H1 (cell line): ENCODE measurements at regions not wholly inside any gene's neighbourhood (a gene's known extent, or its start where the extent isn't known, plus 50 kb on each side); places are given as distances from the start of the nearest gene placed in this dataset.

Source experiments
- CTCF ChIA-PET: fragments of 300-600 bp; sonication (Branson Sonifier 250); formaldehyde crosslinking; loops from one replicate; lab custom pipeline; 2021; ENCODE audit not compliant: partially characterized antibody; lab: Charles Lee
- POLR2A ChIA-PET: fragments of 300-600 bp; sonication (Branson Sonifier 250); formaldehyde crosslinking; loops from one replicate; lab custom pipeline; 2021; ENCODE audit warnings: inconsistent platforms; ENCODE audit not compliant: partially characterized antibody; lab: Charles Lee
- DNase-seq, 2 experiments: peaks; one replicate each; pipeline versions ENCODE4 v3.0.0 to v3.0.0-alpha.2; 2010 to 2022; ENCODE audit warnings: low spot score in 2 of 2, low read depth in 1 of 2, mixed read lengths in 1 of 2
- FAIRE-seq: peaks from 2 replicates; lab custom pipeline; 2011; peaks lifted over from hg19 to GRCh38; lab: Jason Lieb, UNC
- H2AFZ ChIP-seq: 2 replicates; pipeline ENCODE4 v1.8.1; 2012; ENCODE audit warnings: low read length, inconsistent platforms
- H2AK5ac ChIP-seq: 2 replicates; pipeline ENCODE4 v1.6.1; 2013; ENCODE audit warnings: low read depth, low read length
- H2BK120ac ChIP-seq: replicated peaks from 2 replicates; pipeline ENCODE3; 2013; ENCODE audit warnings: low read depth, low read length, inconsistent platforms
- H2BK12ac ChIP-seq: 2 replicates; pipeline ENCODE4 v1.6.1; 2013; ENCODE audit warnings: low read depth, low read length
- H2BK15ac ChIP-seq: 2 replicates; pipeline ENCODE4 v1.6.1; 2013; ENCODE audit warnings: low read length
- H2BK20ac ChIP-seq: 2 replicates; pipeline ENCODE4 v1.6.1; 2013; ENCODE audit warnings: low read length
- H2BK5ac ChIP-seq: 2 replicates; pipeline ENCODE4 v1.6.1; 2013; ENCODE audit warnings: low read depth, low read length
- H3K14ac ChIP-seq: 2 replicates; pipeline ENCODE4 v1.6.1; 2013; ENCODE audit warnings: inconsistent platforms; ENCODE audit not compliant: insufficient read length
- H3K18ac ChIP-seq: 2 replicates; pipeline ENCODE4 v1.6.1; 2013; ENCODE audit warnings: low read length; ENCODE audit errors: extremely low read depth
- H3K23ac ChIP-seq: 2 replicates; pipeline ENCODE4 v1.6.1; 2013; ENCODE audit warnings: inconsistent platforms; ENCODE audit not compliant: insufficient read length
- H3K23me2 ChIP-seq: 2 replicates; pipeline ENCODE4 v1.6.1; 2013; ENCODE audit warnings: low read depth, low read length
- H3K27ac ChIP-seq: 2 replicates; pipeline ENCODE4 v1.6.1; 2011; ENCODE audit warnings: low read depth, low read length, inconsistent platforms
- H3K27me3 ChIP-seq, 4 experiments: replicated peaks in 1 of 4; 1 replicate in 1 of 4; 2 replicates in 3 of 4; pipeline versions ENCODE4 v1.6.1 to v1.8.1; 2011 to 2013; ENCODE audit warnings: low read length in 3 of 4, mild to moderate bottlenecking in 3 of 4, inconsistent platforms in 2 of 4, mixed read lengths in 2 of 4, moderate library complexity in 1 of 4; ENCODE audit not compliant: control insufficient read depth in 3 of 4, insufficient read depth in 3 of 4; ENCODE audit errors: extremely low read depth in 1 of 4
- H3K36me3 ChIP-seq, 4 experiments: 2 replicates each; pipeline versions ENCODE4 v1.6.1 to v1.8.1; 2011 to 2013; ENCODE audit warnings: mild to moderate bottlenecking in 4 of 4, low read length in 3 of 4, moderate library complexity in 2 of 4, control low read depth in 1 of 4, inconsistent platforms in 1 of 4; ENCODE audit not compliant: insufficient read depth in 4 of 4, control insufficient read depth in 2 of 4
- H3K4ac ChIP-seq: replicated peaks from 2 replicates; pipeline ENCODE3; 2013; ENCODE audit warnings: low read length, low read depth, mixed read lengths, inconsistent platforms; ENCODE audit not compliant: insufficient read length
- H3K4me1 ChIP-seq, 4 experiments: replicated peaks in 1 of 4; 1 replicate in 1 of 4; 2 replicates in 3 of 4; pipeline versions ENCODE4 v1.6.1 to v1.8.1; 2011 to 2013; ENCODE audit warnings: low read length in 3 of 4, inconsistent platforms in 2 of 4, mixed read lengths in 1 of 4; ENCODE audit not compliant: insufficient read depth in 4 of 4, control insufficient read depth in 3 of 4
- H3K4me2 ChIP-seq, 2 experiments: 2 replicates each; pipeline versions ENCODE4 v1.6.1 to v1.8.1; 2011 to 2013; ENCODE audit warnings: low read depth in 2 of 2, low read length in 2 of 2, control low read depth in 1 of 2, inconsistent platforms in 1 of 2, mild to moderate bottlenecking in 1 of 2; ENCODE audit not compliant: insufficient read depth in 1 of 2
- H3K4me3 ChIP-seq, 4 experiments: fragments of 200-600, 300-600 bp in 1 of 4; sonication (generic), shearing (Covaris generic), sonication (Bioruptor Twin) in 1 of 4; 2 replicates each; pipeline versions ENCODE4 v1.5.1 to v1.8.1; 2011 to 2016; ENCODE audit warnings: low read length in 4 of 4, low read depth in 3 of 4, control low read depth in 2 of 4, inconsistent platforms in 2 of 4, mild to moderate bottlenecking in 2 of 4, mixed read lengths in 1 of 4, moderate library complexity in 1 of 4; ENCODE audit not compliant: insufficient read depth in 2 of 4; ENCODE audit errors: extremely low read depth in 1 of 4
- H3K56ac ChIP-seq: replicated peaks from 2 replicates; pipeline ENCODE3; 2013; ENCODE audit warnings: low read depth, mild to moderate bottlenecking, mixed read lengths, low read length, inconsistent platforms; ENCODE audit not compliant: insufficient read length
- H3K79me1 ChIP-seq: 2 replicates; pipeline ENCODE4 v1.6.1; 2013; ENCODE audit warnings: low read depth, low read length, control low read depth
- H3K79me2 ChIP-seq, 2 experiments: 2 replicates each; pipeline versions ENCODE4 v1.6.1 to v1.8.1; 2012 to 2013; ENCODE audit warnings: low read length in 2 of 2, mild to moderate bottlenecking in 2 of 2, inconsistent platforms in 1 of 2; ENCODE audit not compliant: insufficient read depth in 2 of 2, control insufficient read depth in 1 of 2
- H3K9ac ChIP-seq, 4 experiments: replicated peaks in 1 of 4; 1 replicate in 1 of 4; 2 replicates in 3 of 4; pipeline versions ENCODE4 v1.6.1 to v1.8.1; 2011 to 2013; ENCODE audit warnings: low read depth in 3 of 4, low read length in 3 of 4, control low read depth in 2 of 4, mild to moderate bottlenecking in 2 of 4, moderate library complexity in 2 of 4, inconsistent platforms in 1 of 4; ENCODE audit errors: extremely low read depth in 1 of 4
- H3K9me3 ChIP-seq, 2 experiments: 2 replicates each; pipeline versions ENCODE4 v1.6.1 to v1.8.1; 2012 to 2013; ENCODE audit warnings: mild to moderate bottlenecking in 2 of 2, moderate library complexity in 2 of 2, control low read depth in 1 of 2, inconsistent platforms in 1 of 2, low read depth in 1 of 2, low read length in 1 of 2, mixed read lengths in 1 of 2; ENCODE audit not compliant: insufficient read depth in 2 of 2
- H4K20me1 ChIP-seq, 2 experiments: replicated peaks in 1 of 2; 2 replicates each; pipeline versions ENCODE3 to v1.8.1; 2011 to 2013; ENCODE audit warnings: inconsistent platforms in 2 of 2, low read length in 2 of 2, mild to moderate bottlenecking in 1 of 2; ENCODE audit not compliant: insufficient read depth in 2 of 2, control insufficient read depth in 1 of 2
- H4K5ac ChIP-seq: 2 replicates; pipeline ENCODE4 v1.6.1; 2013; ENCODE audit warnings: low read length, low read depth, mixed read lengths, inconsistent platforms; ENCODE audit not compliant: insufficient read length
- H4K8ac ChIP-seq: 2 replicates; pipeline ENCODE4 v1.8.0; 2013; ENCODE audit warnings: mild to moderate bottlenecking, moderate library complexity, low read length, inconsistent platforms; ENCODE audit not compliant: insufficient read depth; ENCODE audit errors: extremely low read depth
- H4K91ac ChIP-seq: replicated peaks from 2 replicates; pipeline ENCODE3; 2013; ENCODE audit warnings: low read length, mixed read lengths, inconsistent platforms; ENCODE audit not compliant: insufficient read length
- CBX8 ChIP-seq: fragments of 300-800, 300-1000 bp; sonication (generic); IDR thresholded peaks from 2 replicates; pipeline ENCODE4 v1.7.1; 2016; ENCODE audit warnings: low read depth, low read length, borderline replicate concordance
- CEBPB ChIP-seq: IDR thresholded peaks from 2 replicates; pipeline ENCODE4 v1.6.1; 2012; ENCODE audit warnings: low read depth, low read length
- JUN ChIP-seq: IDR thresholded peaks from 2 replicates; pipeline ENCODE4 v1.6.1; 2011; ENCODE audit warnings: low read depth, mild to moderate bottlenecking, improper control_type of control experiment, low read length
- KDM1A ChIP-seq: fragments of 200-600, 300-600 bp; sonication (generic); IDR thresholded peaks from 2 replicates; pipeline ENCODE4 v1.7.1; 2016; ENCODE audit warnings: mild to moderate bottlenecking, low read length, borderline replicate concordance
- SUZ12 ChIP-seq: fragments of 200-600 bp; sonication (generic); IDR thresholded peaks from 2 replicates; pipeline ENCODE4 v1.6.1; 2012; ENCODE audit warnings: mild to moderate bottlenecking, inconsistent platforms, low read length, moderate library complexity, mixed read lengths
- TAF1 ChIP-seq: IDR thresholded peaks from 2 replicates; pipeline ENCODE4 v1.6.1; 2011; ENCODE audit warnings: mild to moderate bottlenecking, low read depth, low read length
- WGBS, 2 experiments: shearing (Covaris generic) in 1 of 2; methylation state at CpG; one replicate each; pipeline versions ENCODE4 v1.1.6 to v1.1.7; 2013 to 2015; ENCODE audit warnings: low lambda C conversion rate in 2 of 2, mixed read lengths in 2 of 2, inconsistent platforms in 1 of 2, low coverage in 1 of 2, missing lambda C conversion rate in 1 of 2; ENCODE audit not compliant: insufficient replicate concordance in 2 of 2, insufficient coverage in 1 of 2, insufficient read length in 1 of 2; ENCODE audit errors: extremely low coverage in 1 of 2, missing lambda C conversion rate in 1 of 2; 5-methylcytosine and 5-hydroxymethylcytosine counted together

DNA sequence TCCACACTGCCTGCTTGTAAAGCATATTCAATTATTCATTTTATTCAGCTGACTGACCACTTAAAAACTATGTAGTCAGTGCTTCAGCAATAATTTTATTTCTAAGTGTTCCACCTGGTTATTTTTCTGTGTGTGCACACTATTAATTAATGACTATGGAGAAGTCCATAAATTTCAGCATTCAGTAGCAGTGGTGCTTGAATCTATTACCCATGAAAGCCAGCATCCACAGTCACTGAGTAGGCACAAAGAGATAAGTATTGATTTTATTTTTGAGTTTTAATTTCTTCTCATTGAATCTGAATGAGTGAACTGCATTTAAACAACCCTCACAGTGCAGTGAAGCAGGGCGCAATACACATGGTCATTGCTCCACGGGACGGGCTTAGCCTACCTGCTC is 643.1 kb downstream of the GALC start:
- H2BK12ac ChIP-seq, result no peak overlapping the region
- no peak overlapping the region for H3K9ac ChIP-seq
- H2BK120ac ChIP-seq, result no peak overlapping the region
- no peak for FAIRE-seq
- H3K27me3 ChIP-seq, result no peaks in the 10 kb centered on the region
- no peaks in the 10 kb centered on the region for H4K20me1 ChIP-seq
- no peak for DNase-seq
- no peak overlapping the region for H4K5ac ChIP-seq
- no peak overlapping the region for H3K18ac ChIP-seq
- no peak overlapping the region for H4K91ac ChIP-seq
- H2BK15ac ChIP-seq, result no peak overlapping the region
- no peak for TF ChIP-seq CBX8
- no peak for TF ChIP-seq TAF1
- TF ChIP-seq SUZ12, result no peak
- TF ChIP-seq JUN, result no peak
- TF ChIP-seq KDM1A, result no peak
- TF ChIP-seq CEBPB, result no peak
- no peaks in the 10 kb centered on the region for H3K36me3 ChIP-seq
- no peaks in the 10 kb centered on the region for H3K4me1 ChIP-seq
- no peak overlapping the region for H3K4ac ChIP-seq
- H2BK5ac ChIP-seq, result no peak overlapping the region
- H3K23me2 ChIP-seq, result no peaks in the 10 kb centered on the region
- 95% methylated on average over 3 of the region's 3 CpGs; no CpG with 5 or more reads in 1 of the 2 experiments for WGBS, 2 experiments
- CTCF ChIA-PET, result no interaction called here
- H3K56ac ChIP-seq, result no peak overlapping the region
- no peak overlapping the region for H3K14ac ChIP-seq
- no peak overlapping the region for H3K23ac ChIP-seq
- no peak overlapping the region for H2AK5ac ChIP-seq
- no peak overlapping the region for H3K4me2 ChIP-seq
- H3K27ac ChIP-seq, result no peak overlapping the region
- H3K79me1 ChIP-seq, result no peaks in the 10 kb centered on the region
- H3K4me3 ChIP-seq, result no peak overlapping the region
- H3K9me3 ChIP-seq, result no peaks in the 10 kb centered on the region
- H2AFZ ChIP-seq, result no peak overlapping the region
- H4K8ac ChIP-seq, result no peak overlapping the region
- POLR2A ChIA-PET, result no interaction called here
- H2BK20ac ChIP-seq, result no peak overlapping the region
- no peaks in the 10 kb centered on the region for H3K79me2 ChIP-seq
